Ishikawa (cell line): ENCODE measurements at regions not wholly inside any gene's neighbourhood (a gene's known extent, or its start where the extent isn't known, plus 50 kb on each side); places are given as distances from the start of the nearest gene placed in this dataset.

Experiments
- CEBPB ChIP-seq: IDR thresholded peaks from 2 replicates; pipeline ENCODE4 v1.6.1; 2012
- CREB1 ChIP-seq: IDR thresholded peaks from 2 replicates; pipeline ENCODE4 v1.6.1; 2012; ENCODE audit warnings: low read depth
- EP300 ChIP-seq: IDR thresholded peaks from 2 replicates; pipeline ENCODE4 v1.6.1; 2012; ENCODE audit warnings: borderline replicate concordance
- FOXM1 ChIP-seq: IDR thresholded peaks from 2 replicates; pipeline ENCODE4 v1.6.1; 2012; ENCODE audit warnings: low read depth, borderline replicate concordance
- MAX ChIP-seq: IDR thresholded peaks from 2 replicates; pipeline ENCODE4 v1.6.1; 2012
- RAD21 ChIP-seq: IDR thresholded peaks from 2 replicates; pipeline ENCODE4 v1.6.1; 2012; ENCODE audit warnings: low read depth
- TEAD4 ChIP-seq: IDR thresholded peaks from 2 replicates; pipeline ENCODE4 v1.6.1; 2012
- YY1 ChIP-seq: IDR thresholded peaks from 2 replicates; pipeline ENCODE4 v1.6.1; 2012; ENCODE audit warnings: low read depth
- TF ChIP-seq, protein P1 (sequence below): IDR thresholded peaks from 2 replicates; pipeline ENCODE4 v1.6.1; 2012

DNA sequence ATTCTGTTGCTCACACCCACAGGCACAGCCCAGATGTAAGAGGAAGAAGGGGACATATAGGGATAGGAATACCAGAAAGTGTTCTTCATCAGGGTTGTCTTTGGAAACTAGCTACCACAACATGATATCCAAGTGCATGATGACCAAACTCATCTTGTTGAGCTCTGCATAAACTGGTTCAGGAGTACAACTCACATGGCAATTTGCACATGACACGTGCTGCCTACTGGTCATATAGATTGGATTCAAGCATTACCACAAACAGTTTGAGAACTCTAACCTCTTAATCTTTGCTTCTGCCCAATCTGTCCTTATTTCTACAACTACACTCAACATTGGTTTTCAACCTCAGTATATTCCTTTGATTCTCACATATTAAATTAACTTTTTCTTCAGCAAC is 184.7 kb upstream of the PCSK2 start:
- TF ChIP-seq RAD21 (no peak), CREB1 (no peak), YY1 (no peak), CEBPB (no peak), EP300 (no peak), TEAD4 (no peak), MAX (no peak), FOXM1 (no peak)
- TF ChIP-seq, protein P1, sequence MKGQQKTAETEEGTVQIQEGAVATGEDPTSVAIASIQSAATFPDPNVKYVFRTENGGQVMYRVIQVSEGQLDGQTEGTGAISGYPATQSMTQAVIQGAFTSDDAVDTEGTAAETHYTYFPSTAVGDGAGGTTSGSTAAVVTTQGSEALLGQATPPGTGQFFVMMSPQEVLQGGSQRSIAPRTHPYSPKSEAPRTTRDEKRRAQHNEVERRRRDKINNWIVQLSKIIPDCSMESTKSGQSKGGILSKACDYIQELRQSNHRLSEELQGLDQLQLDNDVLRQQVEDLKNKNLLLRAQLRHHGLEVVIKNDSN = no peak
